Astrocyte (in vitro differentiated cells and primary cell): ENCODE measurements at regions not wholly inside any gene's neighbourhood (a gene's known extent, or its start where the extent isn't known, plus 50 kb on each side); places are given as distances from the start of the nearest gene placed in this dataset.

Source experiments
- CTCF ChIP-seq: IDR thresholded peaks from 2 replicates; pipeline ENCODE4 v1.5.1; 2011; ENCODE audit warnings: low read depth, mild to moderate bottlenecking, inconsistent platforms, low read length, moderate library complexity; ENCODE audit not compliant: insufficient read depth
- EZH2 ChIP-seq: IDR thresholded peaks from 2 replicates; pipeline ENCODE4 v1.6.1; 2012; ENCODE audit warnings: mild to moderate bottlenecking, low read length, inconsistent platforms; ENCODE audit not compliant: insufficient read depth

GRCh38 chr14:51533160-51533559, 118.5 kb upstream of the FRMD6 start:
- TF ChIP-seq CTCF = no peak
- no peak for TF ChIP-seq EZH2
